Lower leg skin (tissue), 3 donors: ENCODE measurements at regions not wholly inside any gene's neighbourhood (a gene's known extent, or its start where the extent isn't known, plus 50 kb on each side); places are given as distances from the start of the nearest gene placed in this dataset.

Experiments used
- POLR2A ChIP-seq, 2 donors: fragments of 450-650 bp; IDR thresholded peaks; one replicate each; pipeline ENCODE4 v1.6.1; 2016 to 2017; ENCODE audit warnings: antibody characterized with exemption in 2 of 2, mild to moderate bottlenecking in 1 of 2, moderate library complexity in 1 of 2
- TF ChIP-seq, protein P1 (sequence below), 3 donors: fragments of 450-650 bp; IDR thresholded peaks; one replicate each; pipeline ENCODE4 v1.5.1; 2016; ENCODE audit warnings: antibody characterized with exemption in 3 of 3, mild to moderate bottlenecking in 3 of 3, moderate library complexity in 2 of 3

DNA sequence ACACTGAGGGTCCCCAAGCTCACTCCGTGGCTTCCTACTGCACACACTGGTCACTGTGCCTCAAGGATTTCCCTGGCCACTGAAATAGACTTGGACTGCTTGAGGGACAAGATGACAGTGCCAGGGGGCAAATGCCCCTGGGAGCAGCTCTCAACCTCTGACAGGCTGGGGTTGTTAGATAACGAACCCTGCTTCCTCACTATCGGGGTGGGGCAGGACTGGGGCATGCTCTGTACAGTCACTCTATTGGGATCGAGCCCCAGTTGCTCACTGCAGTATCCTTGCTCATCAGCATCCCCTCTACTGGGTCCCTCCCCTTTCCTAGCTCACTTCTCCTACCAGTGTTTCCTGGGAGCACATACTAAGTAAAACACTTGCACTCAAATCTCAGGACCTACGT is 610.8 kb downstream of the NTRK3 start:
- TF ChIP-seq, protein P1, sequence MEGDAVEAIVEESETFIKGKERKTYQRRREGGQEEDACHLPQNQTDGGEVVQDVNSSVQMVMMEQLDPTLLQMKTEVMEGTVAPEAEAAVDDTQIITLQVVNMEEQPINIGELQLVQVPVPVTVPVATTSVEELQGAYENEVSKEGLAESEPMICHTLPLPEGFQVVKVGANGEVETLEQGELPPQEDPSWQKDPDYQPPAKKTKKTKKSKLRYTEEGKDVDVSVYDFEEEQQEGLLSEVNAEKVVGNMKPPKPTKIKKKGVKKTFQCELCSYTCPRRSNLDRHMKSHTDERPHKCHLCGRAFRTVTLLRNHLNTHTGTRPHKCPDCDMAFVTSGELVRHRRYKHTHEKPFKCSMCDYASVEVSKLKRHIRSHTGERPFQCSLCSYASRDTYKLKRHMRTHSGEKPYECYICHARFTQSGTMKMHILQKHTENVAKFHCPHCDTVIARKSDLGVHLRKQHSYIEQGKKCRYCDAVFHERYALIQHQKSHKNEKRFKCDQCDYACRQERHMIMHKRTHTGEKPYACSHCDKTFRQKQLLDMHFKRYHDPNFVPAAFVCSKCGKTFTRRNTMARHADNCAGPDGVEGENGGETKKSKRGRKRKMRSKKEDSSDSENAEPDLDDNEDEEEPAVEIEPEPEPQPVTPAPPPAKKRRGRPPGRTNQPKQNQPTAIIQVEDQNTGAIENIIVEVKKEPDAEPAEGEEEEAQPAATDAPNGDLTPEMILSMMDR (IDR thresholded peaks at IDR 0.05): no peak
- no peak for TF ChIP-seq POLR2A (IDR thresholded peaks at IDR 0.05)
